HAP-1 (cell line): ENCODE measurements at regions not wholly inside any gene's neighbourhood (a gene's known extent, or its start where the extent isn't known, plus 50 kb on each side); places are given as distances from the start of the nearest gene placed in this dataset.
A peak's percentile ranks its signal among the peaks of the same experiment; 100 is the strongest.
"Not testable (repeated sequence)": the region's sequence is repeated elsewhere in the genome, so short reads cannot be mapped to it uniquely, and the experiment has no call there.

ENCODE experiments used
- DNase-seq, 2 experiments: peaks; one replicate each; pipeline ENCODE4 v3.0.0-alpha.2; 2016 to 2020; ENCODE audit warnings: low spot score in 2 of 2
- H3K27me3 ChIP-seq: fragments of 250-450 bp; sonication (Bioruptor Pico); 2 replicates; pipeline ENCODE4 v1.5.1; 2020; ENCODE audit warnings: low read depth, mild to moderate bottlenecking, moderate library complexity
- H3K36me3 ChIP-seq: fragments of 250-450 bp; sonication (Bioruptor Pico); replicated peaks from 2 replicates; pipeline ENCODE4 v1.5.1; 2020; ENCODE audit warnings: mild to moderate bottlenecking
- H3K4me1 ChIP-seq: fragments of 250-450 bp; sonication (Bioruptor Pico); 2 replicates; pipeline ENCODE4 v1.5.1; 2020; ENCODE audit warnings: mild to moderate bottlenecking
- H3K4me3 ChIP-seq: fragments of 250-450 bp; sonication (Bioruptor Pico); 2 replicates; pipeline ENCODE4 v1.5.1; 2020; ENCODE audit warnings: mild to moderate bottlenecking, moderate library complexity
- H3K9me3 ChIP-seq: fragments of 250-450 bp; sonication (Bioruptor Pico); 2 replicates; pipeline ENCODE4 v1.5.1; 2020; ENCODE audit warnings: mild to moderate bottlenecking, moderate library complexity
- in situ Hi-C: fragments of 300-500 bp; cut with MboI; formaldehyde crosslinking; loops from 3 replicates; pipeline ENCODE4 v1.14.3; 2020; ENCODE audit warnings: low sequenced_read_pairs, inconsistent platforms, mixed read lengths

GRCh38 chr6:102126488-102126887, 733.0 kb downstream of the GRIK2 start:
- Histone ChIP-seq H3K9me3 (no peaks in the 10 kb centered on the region), H3K4me1 (no peaks in the 10 kb centered on the region), H3K27me3 (no peaks in the 10 kb centered on the region), H3K4me3 (no peak overlapping the region), H3K36me3 (no peaks in the 10 kb centered on the region)
- no peak for DNase-seq
- in situ Hi-C loops: no loop called here

- no peaks in the 10 kb centered on the region for H3K4me1 ChIP-seq
- H3K27me3 ChIP-seq: no peaks in the 10 kb centered on the region
- no peak for DNase-seq
- H3K4me3 ChIP-seq: no peak overlapping the region
- in situ Hi-C loops: no loop called here
- H3K9me3 ChIP-seq: no peaks in the 10 kb centered on the region
- H3K36me3 ChIP-seq: no peaks in the 10 kb centered on the region
Measured at GRCh38 chr6:102127253-102127652, 733.7 kb downstream of the GRIK2 start.

- in situ Hi-C loops: no loop called here
- Histone ChIP-seq H3K9me3 (no peaks in the 10 kb centered on the region), H3K36me3 (no peaks in the 10 kb centered on the region), H3K27me3 (no peaks in the 10 kb centered on the region), H3K4me1 (no peaks in the 10 kb centered on the region), H3K4me3 (no peak overlapping the region)
- DNase-seq: no peak
Measured at GRCh38 chr6:102137859-102138258, 744.4 kb downstream of the GRIK2 start.

- H3K4me1 ChIP-seq: no peaks in the 10 kb centered on the region
- no peak for DNase-seq
- no peaks in the 10 kb centered on the region for H3K9me3 ChIP-seq
- no peaks in the 10 kb centered on the region for H3K36me3 ChIP-seq
- H3K4me3 ChIP-seq: no peak overlapping the region
- no peaks in the 10 kb centered on the region for H3K27me3 ChIP-seq
- in situ Hi-C loops: no loop called here
Measured at GRCh38 chr6:102149191-102149590, 755.7 kb downstream of the GRIK2 start.

- no peak for DNase-seq
- Histone ChIP-seq H3K27me3 (no peaks in the 10 kb centered on the region), H3K36me3 (no peaks in the 10 kb centered on the region), H3K4me3 (no peak overlapping the region), H3K4me1 (no peaks in the 10 kb centered on the region), H3K9me3 (no peaks in the 10 kb centered on the region)
- in situ Hi-C loops: no loop called here
Measured at GRCh38 chr6:102150549-102150948, 757.0 kb downstream of the GRIK2 start.

GRCh38 chr6:102154176-102154575, 760.7 kb downstream of the GRIK2 start:
- no peaks in the 10 kb centered on the region for H3K27me3 ChIP-seq
- in situ Hi-C loops: no loop called here
- no peaks in the 10 kb centered on the region for H3K9me3 ChIP-seq
- H3K4me1 ChIP-seq: no peaks in the 10 kb centered on the region
- DNase-seq: no peak
- no peaks in the 10 kb centered on the region for H3K36me3 ChIP-seq
- no peak overlapping the region for H3K4me3 ChIP-seq

GRCh38 chr6:102154874-102155273, 761.4 kb downstream of the GRIK2 start:
- Histone ChIP-seq H3K4me3 (no peak overlapping the region), H3K27me3 (no peaks in the 10 kb centered on the region; the same call in 1 of the 2 replicates), H3K4me1 (no peaks in the 10 kb centered on the region), H3K9me3 (no peaks in the 10 kb centered on the region), H3K36me3 (no peaks in the 10 kb centered on the region)
- in situ Hi-C loops: no loop called here
- no peak for DNase-seq

GRCh38 chr6:102169802-102170201, 776.3 kb downstream of the GRIK2 start:
- H3K9me3 ChIP-seq, H3K36me3 ChIP-seq, H3K4me3 ChIP-seq, DNase-seq, H3K27me3 ChIP-seq, H3K4me1 ChIP-seq, in situ Hi-C loops: not testable (repeated sequence)

- in situ Hi-C loops: no loop called here
- Histone ChIP-seq H3K36me3 (no peaks in the 10 kb centered on the region), H3K9me3 (no peaks in the 10 kb centered on the region), H3K4me1 (no peaks in the 10 kb centered on the region), H3K4me3 (no peak overlapping the region), H3K27me3 (peaks cover 2% of the 10 kb centered on the region; the same call in 1 of the 2 replicates)
- no peak for DNase-seq
Measured at GRCh38 chr6:102187186-102187585, 793.7 kb downstream of the GRIK2 start.

- no peaks in the 10 kb centered on the region for H3K4me1 ChIP-seq
- in situ Hi-C loops: no loop called here
- no peaks in the 10 kb centered on the region; the same call in 1 of the 2 replicates for H3K9me3 ChIP-seq
- no peaks in the 10 kb centered on the region for H3K27me3 ChIP-seq
- no peaks in the 10 kb centered on the region for H3K36me3 ChIP-seq
- DNase-seq: no peak
- H3K4me3 ChIP-seq: no peak overlapping the region
Measured at GRCh38 chr6:102195311-102195710, 801.8 kb downstream of the GRIK2 start.

GRCh38 chr6:102197211-102197610, 803.7 kb downstream of the GRIK2 start:
- Histone ChIP-seq H3K36me3 (no peaks in the 10 kb centered on the region), H3K27me3 (no peaks in the 10 kb centered on the region), H3K9me3 (no peaks in the 10 kb centered on the region; the same call in 1 of the 2 replicates), H3K4me3 (no peak overlapping the region), H3K4me1 (no peaks in the 10 kb centered on the region)
- in situ Hi-C loops: no loop called here
- peak in 1 of 2 experiments; percentile 25 for DNase-seq

- no peak for DNase-seq
- no peaks in the 10 kb centered on the region for H3K9me3 ChIP-seq
- in situ Hi-C loops: no loop called here
- H3K4me3 ChIP-seq: no peak overlapping the region
- no peaks in the 10 kb centered on the region for H3K27me3 ChIP-seq
- no peaks in the 10 kb centered on the region for H3K36me3 ChIP-seq
- no peaks in the 10 kb centered on the region for H3K4me1 ChIP-seq
Measured at GRCh38 chr6:102204351-102204750, 810.8 kb downstream of the GRIK2 start.

- DNase-seq: no peak
- 0 out of 2 replicates have a peak, but pooled peaks cover 3% of the 10 kb centered on the region for H3K27me3 ChIP-seq
- in situ Hi-C loops: no loop called here
Measured at GRCh38 chr6:102215425-102215824, 821.9 kb downstream of the GRIK2 start.

GRCh38 chr6:102216232-102216631, 822.7 kb downstream of the GRIK2 start:
- no peak for DNase-seq
- no peaks in the 10 kb centered on the region; the same call in 1 of the 2 replicates for H3K4me1 ChIP-seq
- no peaks in the 10 kb centered on the region for H3K9me3 ChIP-seq

More at GRCh38 chr6:102215425-102215824, 821.9 kb downstream of the GRIK2 start:
- no peaks in the 10 kb centered on the region for H3K4me1 ChIP-seq
- H3K9me3 ChIP-seq: no peaks in the 10 kb centered on the region
- H3K36me3 ChIP-seq: no peaks in the 10 kb centered on the region
- H3K4me3 ChIP-seq: no peak overlapping the region

GRCh38 chr6:102223942-102224341, 830.4 kb downstream of the GRIK2 start:
- Histone ChIP-seq H3K27me3 (no peaks in the 10 kb centered on the region), H3K36me3 (no peaks in the 10 kb centered on the region), H3K4me3 (no peak overlapping the region), H3K4me1 (peaks cover 3% of the 10 kb centered on the region), H3K9me3 (no peaks in the 10 kb centered on the region)
- in situ Hi-C loops: no loop called here
- no peak for DNase-seq

More at GRCh38 chr6:102216232-102216631, 822.7 kb downstream of the GRIK2 start:
- in situ Hi-C loops: no loop called here
- H3K27me3 ChIP-seq: 0 out of 2 replicates have a peak, but pooled peaks cover 3% of the 10 kb centered on the region
- H3K36me3 ChIP-seq: no peaks in the 10 kb centered on the region
- H3K4me3 ChIP-seq: no peak overlapping the region
